Kasumi-1 (cell line): ENCODE measurements at regions not wholly inside any gene's neighbourhood (a gene's known extent, or its start where the extent isn't known, plus 50 kb on each side); places are given as distances from the start of the nearest gene placed in this dataset.
A peak's percentile ranks its signal among the peaks of the same experiment; 100 is the strongest.
"Not testable (repeated sequence)": the region's sequence is repeated elsewhere in the genome, so short reads cannot be mapped to it uniquely, and the experiment has no call there.

Experiments
- DNase-seq, 2 experiments: peaks; one replicate each; lab custom pipeline; 2025; lab: John Stamatoyannopoulos, UW

GRCh38 chr2:138218397-138218796 is 254.1 kb downstream of the HNMT start:
- no peak for DNase-seq

- no peak for DNase-seq
Measured at GRCh38 chr2:138219961-138220360, 255.7 kb downstream of the HNMT start.

GRCh38 chr2:138221358-138221757 is 257.1 kb downstream of the HNMT start:
- no peak for DNase-seq

DNA sequence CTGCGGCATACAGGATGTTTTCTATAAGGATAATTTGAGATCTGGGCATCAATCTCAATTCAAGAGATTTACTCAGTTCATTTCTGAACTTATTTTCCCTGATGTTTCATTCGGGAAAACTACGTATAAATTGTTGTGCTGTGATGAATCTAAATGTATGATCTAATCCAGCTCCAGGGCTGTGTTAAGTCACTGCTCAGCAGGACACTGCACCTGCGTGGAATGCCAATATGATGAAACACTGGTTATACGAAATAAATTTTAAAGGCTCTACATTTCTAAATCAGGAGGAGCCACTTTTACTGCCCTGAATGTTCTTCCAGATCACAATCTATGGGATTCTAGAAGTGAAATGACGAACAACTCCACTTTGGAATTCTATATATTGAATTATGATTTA is 259.0 kb downstream of the HNMT start:
- no peak for DNase-seq

- DNase-seq = no peak
Measured at GRCh38 chr2:138227195-138227594, 262.9 kb downstream of the HNMT start.

GRCh38 chr2:138228101-138228500 is 263.8 kb downstream of the HNMT start:
- DNase-seq = no peak

DNA sequence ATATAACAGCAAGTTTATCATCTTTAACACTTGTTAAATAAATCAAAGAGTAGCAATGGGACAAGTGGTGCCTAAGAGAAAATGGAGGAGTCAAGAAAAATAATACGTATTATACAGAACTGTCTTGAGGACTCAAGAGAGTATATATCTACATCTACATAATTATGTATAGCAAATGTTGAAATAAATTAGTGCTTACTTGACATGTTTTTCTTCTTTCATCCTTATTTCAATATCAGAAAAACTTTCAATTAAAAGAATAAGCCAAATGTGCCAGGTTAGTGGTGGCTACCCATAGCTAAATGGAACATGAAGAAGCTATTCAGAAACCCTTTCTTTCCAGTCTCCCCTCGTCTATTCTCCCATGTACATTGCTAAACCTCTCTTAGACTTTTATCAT is 267.3 kb upstream of the SPOPL start:
- no peak for DNase-seq

- DNase-seq = no peak
Measured at GRCh38 chr2:138235041-138235440, 266.5 kb upstream of the SPOPL start.

DNA sequence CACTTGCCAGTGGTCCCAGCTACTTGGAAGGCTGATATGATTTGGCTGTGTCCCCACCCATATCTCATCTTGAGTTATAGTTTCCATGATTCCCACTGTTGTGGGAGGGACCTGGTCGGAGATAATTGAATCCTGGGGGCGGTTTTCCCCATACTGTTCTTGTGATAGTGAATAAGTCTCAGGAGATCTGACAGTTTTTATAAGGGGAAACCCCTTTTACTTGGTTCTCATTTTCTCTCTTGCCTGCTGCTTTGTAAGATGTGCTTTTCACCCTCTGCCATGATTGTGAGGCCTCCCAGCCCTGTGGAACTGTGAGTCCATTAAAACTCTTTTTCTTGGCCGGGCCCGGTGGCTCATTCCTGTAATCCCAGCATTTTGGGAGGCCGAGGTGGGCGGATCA is 265.4 kb upstream of the SPOPL start:
- no peak for DNase-seq

- peak; percentile 43 to 45 for DNase-seq
Measured at GRCh38 chr2:138237667-138238384, 263.7 kb upstream of the SPOPL start.

GRCh38 chr2:138238908-138239307 is 262.7 kb upstream of the SPOPL start:
- peak in 1 of 2 experiments; percentile 9 for DNase-seq

- no peak for DNase-seq
Measured at GRCh38 chr2:138239902-138240491, 261.6 kb upstream of the SPOPL start.

DNA sequence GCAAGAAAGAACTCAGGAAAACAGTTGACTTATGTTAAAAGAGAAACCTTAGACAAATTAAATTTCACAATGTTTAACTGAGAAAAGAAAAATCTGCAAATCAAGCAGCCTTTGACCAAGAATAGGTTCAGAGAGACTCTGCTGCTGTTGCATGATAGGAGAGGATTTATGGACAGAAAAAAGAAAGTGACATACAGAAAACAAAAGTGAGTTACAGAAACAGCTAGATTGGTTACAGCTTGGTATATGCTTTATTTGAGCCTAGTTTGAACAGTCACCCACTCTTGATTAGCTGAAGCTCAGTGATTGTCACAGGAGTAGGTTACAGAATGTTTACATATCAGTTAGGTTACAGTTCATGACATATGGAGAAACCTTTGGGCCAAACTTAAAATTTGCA is 258.2 kb upstream of the SPOPL start:
- no peak for DNase-seq

GRCh38 chr2:138244501-138244925 is 257.1 kb upstream of the SPOPL start:
- DNase-seq = no peak

DNA sequence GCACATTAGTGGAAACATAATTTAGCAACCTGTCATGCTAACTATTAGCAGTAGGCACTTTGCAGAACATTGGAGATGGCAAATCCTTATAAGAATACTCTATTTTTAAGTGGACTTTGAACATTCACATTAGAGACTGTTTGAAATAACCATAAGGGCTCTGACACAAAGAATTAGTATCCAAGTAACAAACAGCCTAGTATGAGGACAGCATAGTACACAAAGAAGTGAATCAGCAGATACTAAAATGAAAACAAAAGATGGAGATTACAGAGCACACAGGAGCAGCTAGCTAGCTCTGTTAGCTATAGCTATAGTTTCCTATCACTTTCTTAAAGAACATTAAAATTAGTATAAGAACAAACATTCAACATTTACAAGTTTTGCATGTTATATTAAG is 256.3 kb upstream of the SPOPL start:
- no peak for DNase-seq

DNA sequence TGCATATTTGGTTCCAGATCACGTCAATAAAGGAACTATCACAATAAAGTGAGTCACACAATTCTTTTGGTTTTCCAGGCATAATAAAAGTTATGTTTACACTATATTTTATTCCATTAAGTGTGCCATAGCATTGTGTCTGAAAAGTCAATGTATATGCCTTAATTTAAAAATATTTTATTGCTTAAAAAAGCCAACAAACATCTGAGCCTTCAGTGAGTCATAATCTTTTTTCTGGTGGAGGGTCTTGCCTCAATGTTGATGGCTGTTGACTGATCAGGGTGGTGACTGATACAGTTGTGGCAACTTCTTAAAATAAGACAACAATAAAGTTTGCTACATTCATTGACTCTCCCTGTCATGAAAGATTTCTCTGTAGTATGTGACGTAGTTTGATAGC is 254.3 kb upstream of the SPOPL start:
- no peak for DNase-seq

DNA sequence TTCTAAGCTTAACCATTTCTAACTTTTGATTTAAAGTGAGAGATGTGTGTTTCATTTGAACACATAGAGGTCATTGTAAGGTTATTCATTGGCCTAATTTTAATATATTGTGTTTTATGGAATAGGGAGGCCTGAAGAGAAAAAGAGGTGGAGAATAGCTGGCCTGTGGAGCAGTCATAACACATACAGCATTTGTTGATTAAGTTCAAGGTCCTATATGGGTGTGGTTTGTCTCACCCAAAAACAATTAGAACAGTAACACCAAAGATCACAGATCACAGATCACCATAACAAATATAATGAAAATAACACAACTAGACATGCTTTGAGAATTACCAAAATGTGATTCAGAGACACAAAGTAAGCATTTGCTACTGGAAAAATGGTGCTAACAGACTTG is 252.4 kb upstream of the SPOPL start:
- DNase-seq = no peak

DNA sequence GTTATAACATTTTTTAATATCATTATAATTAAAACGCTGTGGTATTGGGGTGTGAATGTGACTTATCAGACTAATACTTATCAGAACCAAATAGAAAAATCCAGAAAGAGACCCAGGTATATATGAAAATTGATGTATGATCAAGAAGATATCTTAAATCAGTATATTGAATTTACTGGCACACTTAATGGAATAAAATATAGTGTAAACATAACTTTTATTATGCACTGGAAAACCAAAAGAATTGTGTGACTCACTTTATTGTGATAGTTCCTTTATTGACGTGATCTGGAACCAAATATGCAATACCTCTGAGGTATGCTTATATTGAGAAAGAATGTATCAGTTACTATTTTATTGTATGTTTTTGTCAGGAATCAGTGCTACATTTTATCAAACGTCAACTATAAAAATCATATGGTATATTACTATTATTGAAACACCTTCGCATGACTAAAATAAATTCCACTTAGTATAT is 250.7 kb upstream of the SPOPL start:
- DNase-seq = not testable (repeated sequence)

DNA sequence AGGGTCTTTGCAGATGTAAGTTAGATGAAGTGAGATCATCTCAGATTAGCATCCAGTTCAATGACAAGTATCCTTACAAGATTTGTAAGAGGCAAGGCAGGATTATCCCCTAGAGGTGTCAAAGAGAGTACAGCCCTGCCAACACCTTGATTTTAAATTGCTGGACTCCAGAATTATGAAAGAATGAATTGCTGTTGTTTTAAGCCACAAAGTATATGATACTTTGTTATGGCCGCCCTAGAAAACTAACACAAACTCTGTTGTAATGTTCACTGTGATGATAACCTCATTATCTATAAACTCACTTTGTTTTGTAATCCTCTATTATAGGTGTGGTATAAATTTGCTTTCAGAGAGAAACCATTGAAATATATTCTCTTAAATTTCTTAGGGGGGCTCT is 249.0 kb upstream of the SPOPL start:
- no peak for DNase-seq

DNA sequence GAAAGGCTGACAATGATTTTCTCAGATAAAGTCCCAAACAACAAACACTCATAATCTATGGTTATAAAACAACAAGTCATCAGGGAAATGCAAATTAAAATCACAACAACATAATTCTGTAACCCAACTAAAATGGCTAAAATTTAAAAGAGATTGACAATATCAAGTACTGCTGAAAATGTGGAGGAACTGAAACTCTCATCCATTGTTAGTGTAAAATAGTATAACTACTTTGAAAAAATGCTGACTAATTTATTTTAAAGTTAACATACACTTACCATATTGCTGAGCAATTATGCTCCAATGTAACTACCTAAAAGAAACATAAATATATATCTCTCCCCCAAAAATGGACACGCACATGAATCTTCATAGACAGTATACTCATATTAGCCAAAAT is 245.9 kb upstream of the SPOPL start:
- no peak for DNase-seq

- DNase-seq = no peak
Measured at GRCh38 chr2:138267161-138267901, 234.2 kb upstream of the SPOPL start.

DNA sequence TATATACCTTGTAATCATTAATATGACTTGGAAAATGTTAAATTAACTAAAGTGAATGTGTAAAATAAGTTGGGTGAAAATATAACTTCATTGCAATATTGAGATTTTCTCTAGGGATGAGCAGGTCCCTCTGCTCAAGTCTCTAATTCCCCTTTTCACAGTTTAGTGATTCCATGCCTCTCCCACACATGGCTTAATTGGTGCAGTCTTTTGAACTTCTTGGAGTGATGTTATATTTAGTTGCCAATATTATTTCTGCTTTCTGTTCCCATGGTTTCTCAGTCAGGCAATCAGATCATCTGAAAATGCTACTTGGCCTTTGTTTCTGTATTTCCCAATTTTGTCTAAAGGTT is 233.7 kb upstream of the SPOPL start:
- DNase-seq = no peak

GRCh38 chr2:138269765-138270164 is 231.8 kb upstream of the SPOPL start:
- DNase-seq = no peak
